Subcutaneous abdominal adipose tissue (tissue), 5 donors: ENCODE measurements at regions not wholly inside any gene's neighbourhood (a gene's known extent, or its start where the extent isn't known, plus 50 kb on each side); places are given as distances from the start of the nearest gene placed in this dataset.

Experiments used
- H3K27ac ChIP-seq: one replicate; pipeline ENCODE4 v1.7.0; 2013; ENCODE audit warnings: low read depth, mild to moderate bottlenecking, inconsistent platforms, low read length, moderate library complexity
- H3K27me3 ChIP-seq, 5 donors: one replicate each; pipeline ENCODE4 v1.7.0; 2013; ENCODE audit warnings: low read length in 5 of 5, inconsistent platforms in 1 of 5; ENCODE audit not compliant: control insufficient read depth in 5 of 5, insufficient read depth in 4 of 5
- H3K36me3 ChIP-seq, 5 donors: one replicate each; pipeline ENCODE4 v1.7.0; 2013; ENCODE audit warnings: low read length in 5 of 5; ENCODE audit not compliant: control insufficient read depth in 5 of 5, insufficient read depth in 5 of 5
- H3K4me1 ChIP-seq, 5 donors: one replicate each; pipeline ENCODE4 v1.7.0; 2013; ENCODE audit warnings: low read length in 5 of 5, mild to moderate bottlenecking in 3 of 5, moderate library complexity in 1 of 5; ENCODE audit not compliant: control insufficient read depth in 5 of 5, insufficient read depth in 5 of 5
- H3K4me3 ChIP-seq, 5 donors: one replicate each; pipeline ENCODE4 v1.7.0; 2013; ENCODE audit warnings: low read length in 5 of 5, low read depth in 1 of 5
- H3K9ac ChIP-seq, 5 donors: one replicate each; pipeline ENCODE4 v1.7.0; 2013; ENCODE audit warnings: low read length in 5 of 5, mild to moderate bottlenecking in 4 of 5, moderate library complexity in 3 of 5
- H3K9me3 ChIP-seq, 5 donors: one replicate each; pipeline ENCODE4 v1.7.0; 2013; ENCODE audit warnings: low read length in 5 of 5; ENCODE audit not compliant: control insufficient read depth in 5 of 5
- donor health status: healthy.
- donor health status: healthy.
- donor health status: healthy.
- donor health status: healthy.
- donor health status: healthy.

- H3K9me3 ChIP-seq: peaks cover 2 to 25% (median 15%) of the 10 kb centered on the region in 5 donors
- H3K27ac ChIP-seq: no peak overlapping the region
- no peaks in the 10 kb centered on the region for H3K27me3 ChIP-seq
- no peak overlapping the region for H3K9ac ChIP-seq
- H3K4me1 ChIP-seq: no peaks in the 10 kb centered on the region
- no peak overlapping the region for H3K4me3 ChIP-seq
- no peaks in the 10 kb centered on the region for H3K36me3 ChIP-seq
Observed at GRCh38 chr16:61596655-61597054, 439.6 kb downstream of the CDH8 start.

- H3K9ac ChIP-seq: no peak overlapping the region
- no peaks in the 10 kb centered on the region for H3K36me3 ChIP-seq
- H3K4me1 ChIP-seq: no peaks in the 10 kb centered on the region
- H3K4me3 ChIP-seq: no peak overlapping the region
- no peaks in the 10 kb centered on the region for H3K27me3 ChIP-seq
- H3K9me3 ChIP-seq: peaks cover 2 to 25% (median 15%) of the 10 kb centered on the region in 5 donors
- H3K27ac ChIP-seq: no peak overlapping the region
Observed at GRCh38 chr16:61595605-61596004, 440.6 kb downstream of the CDH8 start.

- no peaks in the 10 kb centered on the region for H3K36me3 ChIP-seq
- no peak overlapping the region for H3K9ac ChIP-seq
- H3K4me1 ChIP-seq: no peaks in the 10 kb centered on the region
- no peak overlapping the region for H3K27ac ChIP-seq
- H3K27me3 ChIP-seq: no peaks in the 10 kb centered on the region
- H3K4me3 ChIP-seq: no peak overlapping the region
- H3K9me3 ChIP-seq: peaks cover under 1 to 22% (median 17%) of the 10 kb centered on the region in 5 donors
Observed at GRCh38 chr16:61590577-61590976, 445.7 kb downstream of the CDH8 start.

- Histone ChIP-seq H3K4me3 (no peak overlapping the region), H3K4me1 (no peaks in the 10 kb centered on the region), H3K9ac (no peak overlapping the region), H3K9me3 (peaks cover 0 to 8% (median 3%) of the 10 kb centered on the region in 5 donors), H3K36me3 (no peaks in the 10 kb centered on the region), H3K27me3 (no peaks in the 10 kb centered on the region), H3K27ac (no peak overlapping the region)
Observed at GRCh38 chr16:61587526-61587925, 448.7 kb downstream of the CDH8 start.

- Histone ChIP-seq H3K27me3 (no peaks in the 10 kb centered on the region), H3K27ac (no peak overlapping the region), H3K36me3 (no peaks in the 10 kb centered on the region), H3K4me3 (no peak overlapping the region), H3K4me1 (no peaks in the 10 kb centered on the region), H3K9ac (no peak overlapping the region), H3K9me3 (peaks cover 0 to 3% (median 0%) of the 10 kb centered on the region in 5 donors)
Observed at GRCh38 chr16:61581417-61582046, 454.7 kb downstream of the CDH8 start.

GRCh38 chr16:61580579-61580978, 455.7 kb downstream of the CDH8 start:
- H3K27me3 ChIP-seq: no peaks in the 10 kb centered on the region
- H3K4me3 ChIP-seq: no peak overlapping the region
- peaks cover 0 to 6% (median 3%) of the 10 kb centered on the region in 5 donors for H3K9me3 ChIP-seq
- H3K36me3 ChIP-seq: no peaks in the 10 kb centered on the region
- H3K9ac ChIP-seq: no peak overlapping the region
- H3K4me1 ChIP-seq: no peaks in the 10 kb centered on the region
- no peak overlapping the region for H3K27ac ChIP-seq

GRCh38 chr16:61579195-61579594, 457.0 kb downstream of the CDH8 start:
- H3K36me3 ChIP-seq: no peaks in the 10 kb centered on the region
- peaks cover 0 to 6% (median 3%) of the 10 kb centered on the region in 5 donors for H3K9me3 ChIP-seq
- H3K27me3 ChIP-seq: no peaks in the 10 kb centered on the region
- no peak overlapping the region for H3K27ac ChIP-seq
- no peaks in the 10 kb centered on the region for H3K4me1 ChIP-seq
- H3K4me3 ChIP-seq: no peak overlapping the region
- no peak overlapping the region for H3K9ac ChIP-seq

GRCh38 chr16:61576476-61576875, 459.8 kb downstream of the CDH8 start:
- Histone ChIP-seq H3K36me3 (no peaks in the 10 kb centered on the region), H3K27ac (no peak overlapping the region), H3K27me3 (no peaks in the 10 kb centered on the region), H3K9me3 (peaks cover 0 to 6% (median 3%) of the 10 kb centered on the region in 5 donors), H3K4me1 (no peaks in the 10 kb centered on the region), H3K4me3 (no peak overlapping the region), H3K9ac (no peak overlapping the region)

GRCh38 chr16:61575617-61576016, 460.6 kb downstream of the CDH8 start:
- Histone ChIP-seq H3K9ac (no peak overlapping the region), H3K27me3 (no peaks in the 10 kb centered on the region), H3K27ac (no peak overlapping the region), H3K36me3 (no peaks in the 10 kb centered on the region), H3K9me3 (peaks cover 0 to 5% (median 3%) of the 10 kb centered on the region in 5 donors), H3K4me1 (no peaks in the 10 kb centered on the region), H3K4me3 (no peak overlapping the region)

- no peaks in the 10 kb centered on the region for H3K27me3 ChIP-seq
- H3K36me3 ChIP-seq: no peaks in the 10 kb centered on the region
- H3K4me1 ChIP-seq: no peaks in the 10 kb centered on the region
- no peak overlapping the region for H3K4me3 ChIP-seq
- no peak overlapping the region for H3K27ac ChIP-seq
- H3K9ac ChIP-seq: no peak overlapping the region
- no peaks in the 10 kb centered on the region for H3K9me3 ChIP-seq
Observed at GRCh38 chr16:61569028-61569427, 467.2 kb downstream of the CDH8 start.
